Thyroid gland (tissue), 4 donors: ENCODE measurements at regions not wholly inside any gene's neighbourhood (a gene's known extent, or its start where the extent isn't known, plus 50 kb on each side); places are given as distances from the start of the nearest gene placed in this dataset.

ENCODE experiments used
- CTCF ChIP-seq, 6 experiments: fragments of 200-600 bp in 3 of 6; fragments of 450-650 bp in 3 of 6; sonication (generic) in 3 of 6; IDR thresholded peaks; one replicate each; pipeline ENCODE4 v1.5.1; 2016 to 2019; ENCODE audit warnings: antibody characterized with exemption in 6 of 6, mild to moderate bottlenecking in 2 of 6, inconsistent platforms in 1 of 6, moderate library complexity in 1 of 6
- POLR2A ChIP-seq, 2 donors: fragments of 450-650 bp; IDR thresholded peaks; one replicate each; pipeline ENCODE4 v1.6.1; 2017; ENCODE audit warnings: antibody characterized with exemption in 2 of 2, mild to moderate bottlenecking in 2 of 2, moderate library complexity in 1 of 2

GRCh38 chr13:39970177-39970846 lies 314.9 kb downstream of the COG6 start:
- TF ChIP-seq POLR2A (IDR thresholded peaks at IDR 0.05) (no peak), CTCF (IDR thresholded peaks at IDR 0.05) (no peak)
